Ectodermal cell (in vitro differentiated cells): ENCODE measurements at regions not wholly inside any gene's neighbourhood (a gene's known extent, or its start where the extent isn't known, plus 50 kb on each side); places are given as distances from the start of the nearest gene placed in this dataset.

ENCODE experiments used
- H3K27ac ChIP-seq: 2 replicates; pipeline ENCODE4 v1.7.0; 2013; ENCODE audit warnings: mild to moderate bottlenecking, low read depth, low read length; ENCODE audit not compliant: insufficient read depth, poor library complexity, severe bottlenecking
- H3K27me3 ChIP-seq: 2 replicates; pipeline ENCODE4 v1.7.0; 2013; ENCODE audit warnings: mild to moderate bottlenecking, low read length; ENCODE audit not compliant: insufficient read depth, control insufficient read depth, poor library complexity, severe bottlenecking
- H3K36me3 ChIP-seq: one replicate; pipeline ENCODE4 v1.7.0; 2013; ENCODE audit warnings: low read length; ENCODE audit not compliant: control insufficient read depth, insufficient read depth
- H3K4me1 ChIP-seq: one replicate; pipeline ENCODE4 v1.7.0; 2013; ENCODE audit warnings: low read length; ENCODE audit not compliant: control insufficient read depth, insufficient read depth
- H3K4me3 ChIP-seq: 2 replicates; pipeline ENCODE4 v1.7.0; 2013; ENCODE audit warnings: low read depth, low read length, control low read depth; ENCODE audit not compliant: insufficient read depth
- H3K9me3 ChIP-seq: 2 replicates; pipeline ENCODE4 v1.7.0; 2013; ENCODE audit warnings: mild to moderate bottlenecking, low read length, moderate library complexity; ENCODE audit not compliant: control insufficient read depth
- WGBS, 2 experiments: methylation state at CpG; one replicate each; pipeline ENCODE4 v1.1.7; 2013; ENCODE audit warnings: missing lambda C conversion rate in 2 of 2; 5-methylcytosine and 5-hydroxymethylcytosine counted together

GRCh38 chr15:31254431-31255175 lies 72.0 kb upstream of the KLF13 start:
- 91 to 94% methylated on average over 7 of the region's 7 CpGs for WGBS, 2 experiments
- no peaks in the 10 kb centered on the region for H3K36me3 ChIP-seq
- H3K27me3 ChIP-seq: no peaks in the 10 kb centered on the region
- no peak overlapping the region for H3K27ac ChIP-seq
- no peaks in the 10 kb centered on the region for H3K9me3 ChIP-seq
- H3K4me1 ChIP-seq: no peaks in the 10 kb centered on the region
- H3K4me3 ChIP-seq: no peak overlapping the region

DNA sequence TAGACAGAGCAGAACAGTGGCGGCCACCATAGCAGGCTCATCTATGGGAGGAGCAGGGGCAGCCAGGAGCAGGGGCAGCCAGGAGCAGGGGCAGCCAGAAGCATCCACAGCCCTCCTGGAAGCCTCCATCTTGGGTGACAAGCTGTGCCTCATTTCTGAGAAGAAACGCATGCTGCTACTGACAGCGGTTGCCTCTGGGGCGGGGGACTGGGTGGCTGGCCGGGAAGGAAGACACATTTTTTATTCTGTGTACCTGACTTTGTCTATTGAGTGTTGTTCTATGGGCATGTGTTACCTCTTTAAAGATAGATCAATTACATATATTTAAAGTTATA lies 71.5 kb upstream of the KLF13 start:
- 85 to 93% methylated on average over 5 of the region's 5 CpGs for WGBS, 2 experiments
- Histone ChIP-seq H3K27me3 (no peaks in the 10 kb centered on the region), H3K4me1 (no peaks in the 10 kb centered on the region), H3K4me3 (no peak overlapping the region), H3K27ac (no peak overlapping the region), H3K9me3 (no peaks in the 10 kb centered on the region), H3K36me3 (no peaks in the 10 kb centered on the region)

DNA sequence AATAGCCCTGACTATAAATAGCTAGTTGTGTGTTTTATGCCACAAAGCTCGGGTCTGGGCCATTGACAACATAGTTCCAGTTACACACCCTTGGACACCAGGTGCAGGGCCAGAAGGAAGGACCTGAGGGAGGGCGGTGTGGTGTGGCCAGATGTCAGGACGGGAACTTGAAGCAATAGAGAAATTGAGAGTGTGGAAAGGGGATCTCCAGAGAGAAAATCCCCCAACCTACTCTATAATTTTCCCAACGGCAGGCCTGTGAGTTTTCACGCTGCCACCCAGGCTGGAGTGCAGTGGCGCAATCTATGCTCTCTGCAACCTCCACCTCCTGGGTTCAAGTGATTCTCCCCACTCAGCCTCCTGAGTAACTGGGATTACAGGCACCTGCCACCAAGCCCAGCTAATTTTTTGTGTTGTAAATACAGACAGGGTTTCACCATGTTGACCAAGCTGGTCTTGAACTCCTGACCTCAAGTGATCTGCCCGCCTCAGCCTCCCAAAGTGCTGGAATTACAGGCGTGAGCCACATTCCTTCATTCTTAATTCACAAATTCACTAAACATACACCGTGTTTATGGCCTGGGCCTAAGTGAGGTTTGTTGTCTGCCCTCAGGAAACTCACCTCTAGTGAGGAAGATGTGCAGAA lies 70.8 kb upstream of the KLF13 start:
- Histone ChIP-seq H3K9me3 (no peaks in the 10 kb centered on the region), H3K4me1 (no peaks in the 10 kb centered on the region), H3K4me3 (no peak overlapping the region), H3K36me3 (no peaks in the 10 kb centered on the region), H3K27me3 (no peaks in the 10 kb centered on the region), H3K27ac (no peak overlapping the region)
- 91% methylated on average over 7 to 9 of the region's 9 CpGs for WGBS, 2 experiments

GRCh38 chr15:31256378-31257265 lies 70.0 kb upstream of the KLF13 start:
- 82 to 84% methylated on average over 11 of the region's 11 CpGs for WGBS, 2 experiments
- no peak overlapping the region for H3K27ac ChIP-seq
- no peaks in the 10 kb centered on the region for H3K27me3 ChIP-seq
- H3K4me3 ChIP-seq: no peak overlapping the region
- H3K9me3 ChIP-seq: no peaks in the 10 kb centered on the region
- no peaks in the 10 kb centered on the region for H3K36me3 ChIP-seq
- no peaks in the 10 kb centered on the region for H3K4me1 ChIP-seq

DNA sequence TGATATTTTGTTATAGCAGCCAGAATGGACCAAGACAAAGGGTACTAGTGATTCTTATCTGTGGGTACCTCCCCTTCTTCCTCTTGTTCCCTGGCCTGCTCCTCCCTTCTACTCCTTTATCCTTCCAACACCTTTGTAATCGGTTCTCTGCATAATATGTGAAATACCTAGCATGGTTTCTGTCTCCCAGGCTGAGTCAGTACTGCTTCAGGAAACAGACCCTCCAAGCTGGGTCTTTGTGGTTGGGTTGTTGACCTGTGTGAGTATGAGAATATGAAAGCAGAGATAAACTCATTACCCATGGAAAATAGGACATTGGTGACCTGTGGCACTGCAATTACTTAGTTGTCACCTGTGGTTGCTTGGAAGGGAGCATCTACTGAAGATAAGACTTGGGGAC lies 69.3 kb upstream of the KLF13 start:
- Histone ChIP-seq H3K27ac (no peak overlapping the region), H3K36me3 (no peaks in the 10 kb centered on the region), H3K27me3 (no peaks in the 10 kb centered on the region), H3K4me3 (no peak overlapping the region), H3K4me1 (no peaks in the 10 kb centered on the region), H3K9me3 (no peaks in the 10 kb centered on the region)
- WGBS, 2 experiments: 92% methylated on average over 1 of the region's 1 CpG

- Histone ChIP-seq H3K36me3 (no peaks in the 10 kb centered on the region), H3K27me3 (no peaks in the 10 kb centered on the region), H3K4me3 (no peak overlapping the region), H3K27ac (no peak overlapping the region), H3K4me1 (no peaks in the 10 kb centered on the region), H3K9me3 (no peaks in the 10 kb centered on the region)
- WGBS, 2 experiments: 84 to 93% methylated on average over 2 of the region's 2 CpGs
Observed at GRCh38 chr15:31258260-31258659, 68.4 kb upstream of the KLF13 start.

- H3K4me3 ChIP-seq: no peak overlapping the region
- no peaks in the 10 kb centered on the region for H3K9me3 ChIP-seq
- H3K4me1 ChIP-seq: no peaks in the 10 kb centered on the region
- H3K36me3 ChIP-seq: no peaks in the 10 kb centered on the region
- WGBS, 2 experiments: 88 to 96% methylated on average over 1 of the region's 1 CpG
- no peak overlapping the region for H3K27ac ChIP-seq
- H3K27me3 ChIP-seq: no peaks in the 10 kb centered on the region
Observed at GRCh38 chr15:31259562-31260252, 66.9 kb upstream of the KLF13 start.

DNA sequence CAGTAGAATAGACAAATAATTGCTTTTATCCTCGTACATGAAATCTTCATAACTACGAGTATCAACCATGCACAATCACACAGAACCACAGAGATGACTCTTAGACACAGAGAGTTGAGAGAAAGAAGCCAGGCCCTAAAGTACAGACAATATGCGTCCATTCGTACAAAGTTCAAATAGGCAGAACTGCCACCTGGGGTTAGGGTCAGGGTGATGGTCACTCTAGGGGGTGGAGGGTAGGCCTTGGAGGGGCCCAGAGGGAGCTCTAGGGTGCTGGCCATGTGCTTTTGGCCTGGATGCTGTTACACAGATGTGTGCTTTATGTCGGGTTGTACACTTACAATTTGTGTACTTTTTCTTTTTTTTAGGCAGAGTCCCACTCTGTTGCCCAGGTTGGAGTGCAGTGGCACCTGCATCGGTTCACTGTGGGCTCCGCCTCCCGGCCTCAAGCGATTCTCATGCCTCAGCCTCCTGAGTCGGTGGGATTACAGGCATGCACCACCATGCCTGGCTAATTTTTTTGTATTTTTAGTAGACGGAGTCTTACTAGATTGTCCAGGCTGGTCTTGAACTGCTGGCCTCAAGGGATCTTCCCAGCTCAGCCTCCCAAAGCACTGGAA lies 65.9 kb upstream of the KLF13 start:
- Histone ChIP-seq H3K4me3 (no peak overlapping the region), H3K27ac (no peak overlapping the region), H3K4me1 (peaks cover 8% of the 10 kb centered on the region), H3K9me3 (no peaks in the 10 kb centered on the region), H3K36me3 (no peaks in the 10 kb centered on the region), H3K27me3 (no peaks in the 10 kb centered on the region)
- 93% methylated on average over 11 of the region's 11 CpGs for WGBS, 2 experiments

DNA sequence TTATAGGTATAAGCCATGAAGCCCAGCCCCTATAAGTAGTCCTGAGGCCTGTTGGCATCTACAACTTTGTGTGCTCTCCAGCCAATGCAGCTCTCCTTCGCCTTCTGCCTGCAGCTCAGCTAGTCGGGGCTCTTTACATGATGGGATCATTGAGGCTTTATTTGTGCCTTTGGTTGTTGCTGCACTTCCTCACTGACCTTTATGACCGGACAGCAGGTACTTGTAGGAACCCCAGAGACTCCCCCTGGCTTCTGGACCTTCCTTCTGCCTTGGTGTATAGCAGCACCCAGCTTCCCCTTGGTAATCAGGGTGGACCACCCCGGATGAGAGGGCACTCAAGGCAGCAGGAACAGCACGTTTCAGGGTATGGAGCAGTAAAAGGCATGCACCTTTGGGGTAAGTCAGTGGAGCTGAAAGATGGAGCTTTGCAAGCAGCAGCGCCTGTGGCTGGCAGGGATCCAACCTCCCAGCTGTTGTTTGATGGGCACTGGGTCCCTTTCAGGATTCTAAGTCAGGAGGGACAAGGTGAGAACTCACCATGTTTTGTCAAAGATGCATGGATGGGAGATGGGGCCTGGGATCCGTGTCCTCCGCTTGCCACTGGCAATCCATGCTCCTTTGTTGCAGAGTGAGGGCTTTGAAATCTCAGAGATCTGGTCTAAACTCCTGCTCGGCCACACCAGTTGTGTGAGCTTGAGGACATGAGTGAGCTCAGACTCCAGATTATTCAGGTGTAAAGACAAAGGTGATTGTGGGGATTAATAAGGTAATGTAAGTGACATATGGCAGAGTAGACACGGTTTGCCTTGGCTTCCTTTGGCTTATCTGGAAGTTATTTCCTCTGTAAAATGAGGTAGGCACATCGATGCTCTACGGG lies 65.1 kb upstream of the KLF13 start:
- Histone ChIP-seq H3K36me3 (no peaks in the 10 kb centered on the region), H3K27ac (no peak overlapping the region), H3K4me3 (no peak overlapping the region), H3K27me3 (no peaks in the 10 kb centered on the region), H3K9me3 (no peaks in the 10 kb centered on the region), H3K4me1 (peaks cover 13% of the 10 kb centered on the region)
- WGBS, 2 experiments: 91 to 92% methylated on average over 12 of the region's 12 CpGs
